HCT116 (cell line): ENCODE measurements at regions not wholly inside any gene's neighbourhood (a gene's known extent, or its start where the extent isn't known, plus 50 kb on each side); places are given as distances from the start of the nearest gene placed in this dataset.

Experiments used
- ATAC-seq: fragments of 200-7000 bp; cut with Tn5 transposase; 2 replicates; pipeline ENCODE4 v1.9.1; 2020; ENCODE audit warnings: mild to moderate bottlenecking, moderate library complexity
- BruUV-seq: library from RNA; stranded (reverse); fragments of 400-500 nt; replicated peaks from 2 replicates; lab custom pipeline; 2021; lab: Mats Ljungman, UMichigan
- CTCF ChIA-PET: fragments of 300-600 bp; sonication (Branson Sonifier 250); formaldehyde crosslinking; loops from one replicate; lab custom pipeline; 2021; ENCODE audit warnings: antibody characterized with exemption; lab: Charles Lee
- POLR2A ChIA-PET: fragments of 300-600, 350-600 bp; sonication (Branson Sonifier 250); formaldehyde crosslinking; loops from one replicate; lab custom pipeline; 2021; ENCODE audit warnings: antibody characterized with exemption; lab: Charles Lee
- RAD21 ChIA-PET, 2 experiments: fragments of 300-600 bp; sonication (Branson Sonifier 250); formaldehyde crosslinking; loops; one replicate each; lab custom pipeline; 2023; ENCODE audit warnings: low total read pairs in 2 of 2; ENCODE audit not compliant: uncharacterized antibody in 2 of 2, unreplicated experiment in 2 of 2, low non-redundant PET in 1 of 2; lab: Charles Lee
- DNase-seq: peaks from one replicate; pipeline ENCODE4 v3.0.0-alpha.2; 2010; ENCODE audit warnings: low read depth, low spot score
- H2AFZ ChIP-seq: fragments of 200-600 bp; shearing (Covaris generic), sonication (generic); 2 replicates; pipeline ENCODE4 v1.6.1; 2017; ENCODE audit warnings: low read depth, mixed run types, mixed read lengths, antibody characterized with exemption, low read length; ENCODE audit not compliant: poor library complexity, severe bottlenecking
- H3K27ac ChIP-seq: 2 replicates; pipeline ENCODE4 v1.5.1; 2012; ENCODE audit warnings: low read depth, low read length
- H3K27me3 ChIP-seq: fragments of 200-600 bp; sonication (generic); 2 replicates; pipeline ENCODE4 v1.6.1; 2016; ENCODE audit warnings: mixed run types, low read length, mixed read lengths; ENCODE audit not compliant: insufficient read depth
- H3K36me3 ChIP-seq, 2 experiments: fragments of 200-500 bp in 1 of 2; fragments of 200-600 bp in 1 of 2; sonication (Bioruptor generic) in 1 of 2; sonication (generic) in 1 of 2; 2 replicates each; pipeline versions ENCODE4 v1.5.1 to v1.6.1; 2014 to 2016; ENCODE audit warnings: low read length in 2 of 2, inconsistent platforms in 1 of 2, mixed read lengths in 1 of 2, mixed run types in 1 of 2; ENCODE audit not compliant: insufficient read depth in 2 of 2, control insufficient read depth in 1 of 2
- H3K4me1 ChIP-seq, 2 experiments: fragments of 200-600 bp in 1 of 2; sonication (generic) in 1 of 2; 2 replicates each; pipeline versions ENCODE4 v1.5.1 to v1.6.1; 2012 to 2017; ENCODE audit warnings: low read length in 2 of 2, inconsistent platforms in 1 of 2, mild to moderate bottlenecking in 1 of 2, mixed read lengths in 1 of 2, mixed run types in 1 of 2, moderate library complexity in 1 of 2; ENCODE audit not compliant: insufficient read depth in 2 of 2, control insufficient read depth in 1 of 2
- H3K4me2 ChIP-seq: fragments of 200-600 bp; sonication (generic); 2 replicates; pipeline ENCODE4 v1.6.1; 2017; ENCODE audit warnings: mixed run types, low read length, mixed read lengths
- H3K4me3 ChIP-seq, 2 experiments: fragments of 200-600 bp in 1 of 2; sonication (generic) in 1 of 2; replicated peaks in 1 of 2; 2 replicates each; pipeline ENCODE4 v1.5.1; 2011 to 2016; ENCODE audit warnings: low read length in 2 of 2, control low read depth in 1 of 2, low read depth in 1 of 2, mild to moderate bottlenecking in 1 of 2, mixed read lengths in 1 of 2, mixed run types in 1 of 2
- H3K79me2 ChIP-seq: fragments of 200-600 bp; sonication (generic); 2 replicates; pipeline ENCODE4 v1.6.1; 2017; ENCODE audit warnings: mild to moderate bottlenecking, mixed run types, low read length, moderate library complexity, mixed read lengths; ENCODE audit not compliant: insufficient read depth
- H3K9ac ChIP-seq: fragments of 200-600 bp; sonication (generic); 2 replicates; pipeline ENCODE4 v1.6.1; 2016; ENCODE audit warnings: low read length, mixed read lengths
- H3K9me2 ChIP-seq: fragments of 200-600 bp; sonication (generic), shearing (Covaris generic); 2 replicates; pipeline ENCODE4 v1.6.1; 2017; ENCODE audit warnings: mixed run types, mild to moderate bottlenecking, moderate library complexity; ENCODE audit not compliant: insufficient read depth
- H3K9me3 ChIP-seq, 2 experiments: fragments of 200-500 bp in 1 of 2; fragments of 200-600 bp in 1 of 2; sonication (Bioruptor generic) in 1 of 2; sonication (generic) in 1 of 2; 2 replicates each; pipeline ENCODE4 v1.6.1; 2014 to 2017; ENCODE audit warnings: low read length in 2 of 2, mixed read lengths in 2 of 2, inconsistent platforms in 1 of 2, low read depth in 1 of 2, mild to moderate bottlenecking in 1 of 2, mixed run types in 1 of 2, moderate library complexity in 1 of 2; ENCODE audit not compliant: control insufficient read depth in 1 of 2, insufficient read depth in 1 of 2
- H4K20me1 ChIP-seq: fragments of 200-600 bp; sonication (generic), shearing (Covaris generic); 2 replicates; pipeline ENCODE4 v1.6.1; 2017; ENCODE audit warnings: mixed run types, mild to moderate bottlenecking, moderate library complexity; ENCODE audit not compliant: insufficient read depth
- EGR1 ChIP-seq: IDR thresholded peaks from 2 replicates; pipeline ENCODE4 v1.6.1; 2012; ENCODE audit warnings: low read depth
- ELF1 ChIP-seq: IDR thresholded peaks from 2 replicates; pipeline ENCODE4 v1.6.1; 2012; ENCODE audit warnings: low read depth, borderline replicate concordance
- EZH2phosphoT487 ChIP-seq: fragments of 200-600 bp; IDR thresholded peaks from 2 replicates; pipeline ENCODE4 v1.6.1; 2018; ENCODE audit warnings: antibody characterized with exemption, borderline replicate concordance
- MAX ChIP-seq: IDR thresholded peaks from 2 replicates; pipeline ENCODE4 v1.6.1; 2012
- POLR2AphosphoS5 ChIP-seq: IDR thresholded peaks from 2 replicates; pipeline ENCODE4 v1.6.1; 2011; ENCODE audit warnings: mild to moderate bottlenecking, low read depth, low read length, moderate library complexity
- SP1 ChIP-seq: IDR thresholded peaks from 2 replicates; pipeline ENCODE4 v1.6.1; 2012; ENCODE audit warnings: low read depth
- SRF ChIP-seq: IDR thresholded peaks from 2 replicates; pipeline ENCODE4 v1.6.1; 2012; ENCODE audit warnings: low read depth
- intact Hi-C: fragments of 100-400 bp; cut with micrococcal nuclease; formaldehyde crosslinking; loops from 2 replicates; pipeline ENCODE4 v1.10.0; 2022
- TF ChIP-seq, protein P1 (sequence below): IDR thresholded peaks from 2 replicates; pipeline ENCODE4 v1.6.1; 2012; ENCODE audit warnings: low read depth

GRCh38 chr2:34291076-34291475, 692.0 kb upstream of the FAM98A start:
- ChIA-PET CTCF (no interaction called here), RAD21 (no interaction called here), POLR2A (no interaction called here)
- H3K9me3 ChIP-seq, result no peaks in the 10 kb centered on the region; a peak in 2 of 4 replicates
- no peaks in the 10 kb centered on the region for H3K27me3 ChIP-seq
- no peaks in the 10 kb centered on the region for H3K36me3 ChIP-seq
- no peak for TF ChIP-seq ELF1
- no peak for TF ChIP-seq MAX
- TF ChIP-seq POLR2AphosphoS5, result no peak
- no peak for TF ChIP-seq SRF
- no peak for TF ChIP-seq EGR1
- TF ChIP-seq, protein P1, sequence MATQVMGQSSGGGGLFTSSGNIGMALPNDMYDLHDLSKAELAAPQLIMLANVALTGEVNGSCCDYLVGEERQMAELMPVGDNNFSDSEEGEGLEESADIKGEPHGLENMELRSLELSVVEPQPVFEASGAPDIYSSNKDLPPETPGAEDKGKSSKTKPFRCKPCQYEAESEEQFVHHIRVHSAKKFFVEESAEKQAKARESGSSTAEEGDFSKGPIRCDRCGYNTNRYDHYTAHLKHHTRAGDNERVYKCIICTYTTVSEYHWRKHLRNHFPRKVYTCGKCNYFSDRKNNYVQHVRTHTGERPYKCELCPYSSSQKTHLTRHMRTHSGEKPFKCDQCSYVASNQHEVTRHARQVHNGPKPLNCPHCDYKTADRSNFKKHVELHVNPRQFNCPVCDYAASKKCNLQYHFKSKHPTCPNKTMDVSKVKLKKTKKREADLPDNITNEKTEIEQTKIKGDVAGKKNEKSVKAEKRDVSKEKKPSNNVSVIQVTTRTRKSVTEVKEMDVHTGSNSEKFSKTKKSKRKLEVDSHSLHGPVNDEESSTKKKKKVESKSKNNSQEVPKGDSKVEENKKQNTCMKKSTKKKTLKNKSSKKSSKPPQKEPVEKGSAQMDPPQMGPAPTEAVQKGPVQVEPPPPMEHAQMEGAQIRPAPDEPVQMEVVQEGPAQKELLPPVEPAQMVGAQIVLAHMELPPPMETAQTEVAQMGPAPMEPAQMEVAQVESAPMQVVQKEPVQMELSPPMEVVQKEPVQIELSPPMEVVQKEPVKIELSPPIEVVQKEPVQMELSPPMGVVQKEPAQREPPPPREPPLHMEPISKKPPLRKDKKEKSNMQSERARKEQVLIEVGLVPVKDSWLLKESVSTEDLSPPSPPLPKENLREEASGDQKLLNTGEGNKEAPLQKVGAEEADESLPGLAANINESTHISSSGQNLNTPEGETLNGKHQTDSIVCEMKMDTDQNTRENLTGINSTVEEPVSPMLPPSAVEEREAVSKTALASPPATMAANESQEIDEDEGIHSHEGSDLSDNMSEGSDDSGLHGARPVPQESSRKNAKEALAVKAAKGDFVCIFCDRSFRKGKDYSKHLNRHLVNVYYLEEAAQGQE, result no peak
- TF ChIP-seq EZH2phosphoT487, result no peak
- TF ChIP-seq SP1, result no peak
- TF ChIP-seq, all 23 proteins: peak for 0
- DNase-seq (no peak), ATAC-seq (no peak)
- Histone ChIP-seq H2AFZ (no peak overlapping the region), H3K4me2 (no peak overlapping the region), H3K79me2 (no peaks in the 10 kb centered on the region), H3K4me3 (no peak overlapping the region), H4K20me1 (no peaks in the 10 kb centered on the region), H3K4me1 (no peaks in the 10 kb centered on the region), H3K9ac (no peak overlapping the region), H3K27ac (no peak overlapping the region), H3K9me2 (no peaks in the 10 kb centered on the region)
- intact Hi-C loops, result no loop called here
- no TSS peak for BruUV-seq
